CD4-positive, CD25-positive, alpha-beta regulatory T cell (primary cell): ENCODE measurements at regions not wholly inside any gene's neighbourhood (a gene's known extent, or its start where the extent isn't known, plus 50 kb on each side); places are given as distances from the start of the nearest gene placed in this dataset.
A peak's percentile ranks its signal among the peaks of the same experiment; 100 is the strongest.

ENCODE experiments used
- ATAC-seq, 2 donors: fragments of 150-1000 bp; cut with Tn5 transposase; one replicate each; pipeline ENCODE4 v1.10.0; 2021; ENCODE audit warnings: low read depth in 2 of 2, moderate number of reproducible peaks in 2 of 2, moderate library complexity in 1 of 2
- DNase-seq, 3 donors: peaks; one replicate each; pipeline versions ENCODE4 v3.0.0 to v3.0.0-alpha.2; 2012 to 2022; ENCODE audit warnings: mixed read lengths in 1 of 3
- H3K27ac ChIP-seq: one replicate; pipeline ENCODE4 v1.7.0; 2013; ENCODE audit warnings: mild to moderate bottlenecking, low read length; ENCODE audit not compliant: insufficient read depth, poor library complexity, severe bottlenecking
- H3K27me3 ChIP-seq: one replicate; pipeline ENCODE4 v1.7.0; 2013; ENCODE audit warnings: low read length; ENCODE audit not compliant: control insufficient read depth, insufficient read depth
- H3K36me3 ChIP-seq: one replicate; pipeline ENCODE4 v1.7.0; 2013; ENCODE audit warnings: mild to moderate bottlenecking, low read length, moderate library complexity; ENCODE audit not compliant: control insufficient read depth, insufficient read depth
- H3K4me1 ChIP-seq: 2 replicates; pipeline ENCODE4 v1.7.0; 2013; ENCODE audit warnings: mild to moderate bottlenecking, low read length; ENCODE audit not compliant: insufficient read depth, control insufficient read depth, poor library complexity, severe bottlenecking
- H3K4me3 ChIP-seq: one replicate; pipeline ENCODE4 v1.7.0; 2013; ENCODE audit warnings: low read depth, mild to moderate bottlenecking, low read length, moderate library complexity
- H3K9me3 ChIP-seq, 2 experiments: 1 replicate in 1 of 2; 2 replicates in 1 of 2; pipeline ENCODE4 v1.7.0; 2013; ENCODE audit warnings: low read length in 2 of 2, mild to moderate bottlenecking in 1 of 2, moderate library complexity in 1 of 2; ENCODE audit not compliant: control insufficient read depth in 2 of 2
- H3K27ac Mint-ChIP-seq, 3 donors: one replicate each; pipeline ENCODE4 v1.8.0; 2020 to 2022; ENCODE audit warnings: mild to moderate bottlenecking in 3 of 3, mixed read lengths in 3 of 3, moderate library complexity in 2 of 3
- H3K27me3 Mint-ChIP-seq: one replicate; pipeline ENCODE4 v1.8.0; 2022; ENCODE audit warnings: mild to moderate bottlenecking, mixed read lengths
- H3K36me3 Mint-ChIP-seq: one replicate; pipeline ENCODE4 v1.8.0; 2020; ENCODE audit warnings: mixed read lengths
- H3K4me1 Mint-ChIP-seq, 4 donors: one replicate each; pipeline ENCODE4 v1.8.0; 2020 to 2022; ENCODE audit warnings: mixed read lengths in 4 of 4, mild to moderate bottlenecking in 1 of 4
- H3K4me3 Mint-ChIP-seq, 4 donors: one replicate each; pipeline ENCODE4 v1.8.0; 2020 to 2022; ENCODE audit warnings: mild to moderate bottlenecking in 4 of 4, mixed read lengths in 4 of 4, moderate library complexity in 3 of 4
- H3K9me3 Mint-ChIP-seq, 7 donors: one replicate each; pipeline ENCODE4 v1.8.0; 2020 to 2022; ENCODE audit warnings: mixed read lengths in 7 of 7, mild to moderate bottlenecking in 3 of 7, moderate library complexity in 2 of 7

- peak overlapping the region in 1 of 3 donors; percentile 71 for H3K27ac Mint-ChIP-seq
- no peaks in the 10 kb centered on the region for H3K4me1 ChIP-seq
Measured at GRCh38 chr10:130472236-130472635, 336.0 kb downstream of the GLRX3 start.

GRCh38 chr10:130474591-130474990 lies 338.4 kb downstream of the GLRX3 start:
- H3K9me3 ChIP-seq: no peaks in the 10 kb centered on the region
- H3K4me3 ChIP-seq: no peak overlapping the region
- Mint-ChIP-seq H3K4me1 (no peaks in the 10 kb centered on the region), H3K4me3 (no peak overlapping the region), H3K27me3 (no peaks in the 10 kb centered on the region), H3K9me3 (peaks cover 0 to 4% (median under 1%) of the 10 kb centered on the region in 7 donors), H3K36me3 (no peaks in the 10 kb centered on the region), H3K27ac (no peak overlapping the region)
- no peaks in the 10 kb centered on the region for H3K27me3 ChIP-seq
- H3K27ac ChIP-seq: no peak overlapping the region
- no peaks in the 10 kb centered on the region for H3K4me1 ChIP-seq
- no peak for ATAC-seq
- DNase-seq: no peak
- no peaks in the 10 kb centered on the region for H3K36me3 ChIP-seq

More at GRCh38 chr10:130472236-130472635, 336.0 kb downstream of the GLRX3 start:
- Histone ChIP-seq H3K9me3 (no peaks in the 10 kb centered on the region), H3K4me3 (no peak overlapping the region), H3K27me3 (no peaks in the 10 kb centered on the region), H3K27ac (no peak overlapping the region), H3K36me3 (no peaks in the 10 kb centered on the region)
- Mint-ChIP-seq H3K27me3 (no peaks in the 10 kb centered on the region), H3K4me3 (no peak overlapping the region), H3K9me3 (peaks cover 0 to 8% (median 4%) of the 10 kb centered on the region in 7 donors), H3K4me1 (no peaks in the 10 kb centered on the region), H3K36me3 (no peaks in the 10 kb centered on the region)
- ATAC-seq (no peak), DNase-seq (no peak)

GRCh38 chr10:130477360-130477759 lies 341.2 kb downstream of the GLRX3 start:
- no peaks in the 10 kb centered on the region for H3K36me3 Mint-ChIP-seq
- ATAC-seq (no peak), DNase-seq (no peak)
- Histone ChIP-seq H3K9me3 (no peaks in the 10 kb centered on the region), H3K27ac (no peak overlapping the region), H3K36me3 (no peaks in the 10 kb centered on the region), H3K4me1 (no peaks in the 10 kb centered on the region), H3K27me3 (no peaks in the 10 kb centered on the region), H3K4me3 (no peak overlapping the region)
- H3K4me3 Mint-ChIP-seq: no peak overlapping the region
- no peaks in the 10 kb centered on the region for H3K9me3 Mint-ChIP-seq
- no peaks in the 10 kb centered on the region for H3K27me3 Mint-ChIP-seq
- no peaks in the 10 kb centered on the region for H3K4me1 Mint-ChIP-seq
- H3K27ac Mint-ChIP-seq: no peak overlapping the region

- H3K4me3 ChIP-seq: no peak overlapping the region
- no peak for DNase-seq
- H3K27ac Mint-ChIP-seq: no peak overlapping the region
- no peaks in the 10 kb centered on the region for H3K4me1 ChIP-seq
- H3K4me3 Mint-ChIP-seq: no peak overlapping the region
- H3K9me3 ChIP-seq: no peaks in the 10 kb centered on the region
- no peak for ATAC-seq
- H3K36me3 Mint-ChIP-seq: no peaks in the 10 kb centered on the region
- H3K27me3 Mint-ChIP-seq: no peaks in the 10 kb centered on the region
- H3K27ac ChIP-seq: no peak overlapping the region
- H3K4me1 Mint-ChIP-seq: no peaks in the 10 kb centered on the region
- H3K27me3 ChIP-seq: no peaks in the 10 kb centered on the region
- H3K36me3 ChIP-seq: no peaks in the 10 kb centered on the region
- no peaks in the 10 kb centered on the region for H3K9me3 Mint-ChIP-seq
Measured at GRCh38 chr10:130479146-130479545, 343.0 kb downstream of the GLRX3 start.

- H3K27ac Mint-ChIP-seq: no peak overlapping the region
- no peak for DNase-seq
- ATAC-seq: no peak
- H3K9me3 Mint-ChIP-seq: no peaks in the 10 kb centered on the region
- H3K27me3 Mint-ChIP-seq: no peaks in the 10 kb centered on the region
- no peaks in the 10 kb centered on the region for H3K9me3 ChIP-seq
- no peaks in the 10 kb centered on the region for H3K4me1 Mint-ChIP-seq
- H3K36me3 Mint-ChIP-seq: no peaks in the 10 kb centered on the region
- no peaks in the 10 kb centered on the region for H3K36me3 ChIP-seq
- H3K4me1 ChIP-seq: no peaks in the 10 kb centered on the region
- no peaks in the 10 kb centered on the region for H3K27me3 ChIP-seq
- H3K4me3 Mint-ChIP-seq: no peak overlapping the region
- no peak overlapping the region for H3K4me3 ChIP-seq
- no peak overlapping the region for H3K27ac ChIP-seq
Measured at GRCh38 chr10:130479926-130480325, 343.7 kb downstream of the GLRX3 start.

- no peak overlapping the region for H3K4me3 Mint-ChIP-seq
- no peak for ATAC-seq
- no peaks in the 10 kb centered on the region for H3K9me3 ChIP-seq
- no peaks in the 10 kb centered on the region for H3K27me3 ChIP-seq
- no peak for DNase-seq
- no peaks in the 10 kb centered on the region for H3K36me3 Mint-ChIP-seq
- H3K9me3 Mint-ChIP-seq: no peaks in the 10 kb centered on the region
- no peak overlapping the region for H3K4me3 ChIP-seq
- no peaks in the 10 kb centered on the region for H3K36me3 ChIP-seq
- H3K27me3 Mint-ChIP-seq: no peaks in the 10 kb centered on the region
- no peaks in the 10 kb centered on the region for H3K4me1 ChIP-seq
- H3K27ac Mint-ChIP-seq: no peak overlapping the region
- H3K27ac ChIP-seq: no peak overlapping the region
- no peaks in the 10 kb centered on the region for H3K4me1 Mint-ChIP-seq
Measured at GRCh38 chr10:130480491-130480890, 344.3 kb downstream of the GLRX3 start.

GRCh38 chr10:130481076-130481930 lies 345.1 kb downstream of the GLRX3 start:
- H3K36me3 Mint-ChIP-seq: no peaks in the 10 kb centered on the region
- H3K4me3 ChIP-seq: no peak overlapping the region
- H3K9me3 ChIP-seq: no peaks in the 10 kb centered on the region
- no peaks in the 10 kb centered on the region for H3K4me1 Mint-ChIP-seq
- no peaks in the 10 kb centered on the region for H3K27me3 Mint-ChIP-seq
- H3K27ac Mint-ChIP-seq: no peak overlapping the region
- ATAC-seq (no peak), DNase-seq (no peak)
- H3K4me1 ChIP-seq: no peaks in the 10 kb centered on the region
- H3K27ac ChIP-seq: no peak overlapping the region
- H3K9me3 Mint-ChIP-seq: peaks cover 0 to 2% (median 0%) of the 10 kb centered on the region in 7 donors
- no peaks in the 10 kb centered on the region for H3K36me3 ChIP-seq
- no peak overlapping the region for H3K4me3 Mint-ChIP-seq
- H3K27me3 ChIP-seq: no peaks in the 10 kb centered on the region

GRCh38 chr10:130481936-130482335 lies 345.7 kb downstream of the GLRX3 start:
- DNase-seq: no peak
- ATAC-seq: no peak
- no peak overlapping the region for H3K4me3 Mint-ChIP-seq

More at GRCh38 chr10:130481936-130482335, 345.7 kb downstream of the GLRX3 start:
- no peak overlapping the region for H3K27ac Mint-ChIP-seq
- Histone ChIP-seq H3K4me3 (no peak overlapping the region), H3K4me1 (no peaks in the 10 kb centered on the region), H3K27me3 (no peaks in the 10 kb centered on the region), H3K27ac (no peak overlapping the region), H3K36me3 (no peaks in the 10 kb centered on the region), H3K9me3 (no peaks in the 10 kb centered on the region)
- no peaks in the 10 kb centered on the region for H3K36me3 Mint-ChIP-seq
- H3K27me3 Mint-ChIP-seq: no peaks in the 10 kb centered on the region
- peaks cover 0 to 2% (median 0%) of the 10 kb centered on the region in 7 donors for H3K9me3 Mint-ChIP-seq
- no peaks in the 10 kb centered on the region for H3K4me1 Mint-ChIP-seq
